ENCODE measurements at regions not wholly inside any gene's neighbourhood (a gene's known extent, or its start where the extent isn't known, plus 50 kb on each side); places are given as distances from the start of the nearest gene placed in this dataset.

DNA sequence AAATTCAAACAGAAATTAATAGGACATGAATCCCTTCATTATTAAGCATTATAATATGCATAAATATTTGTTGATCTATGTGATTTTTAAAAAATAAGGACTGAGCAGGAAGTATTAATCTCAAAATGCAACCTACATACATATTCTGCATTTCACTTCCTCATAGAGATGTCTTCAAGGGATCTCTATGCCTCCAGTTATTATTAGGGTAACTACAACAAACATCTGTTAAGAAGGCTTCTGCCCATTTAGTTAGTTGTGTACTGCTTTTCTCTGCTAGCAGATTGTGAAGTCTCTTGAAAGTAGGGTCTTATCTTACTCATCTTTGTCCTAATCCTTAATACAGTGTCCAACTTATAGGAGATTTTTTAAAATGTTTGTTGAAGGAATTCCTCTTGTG, 414.1 kb downstream of the ACTL7B start:
- DNase-seq (ENCODE audit: low spot score) = no peak
- in situ Hi-C loops (cut with MboI; ENCODE audit: low pct_unique_long_range_greater_than_20kb, low sequenced_read_pairs, unreplicated experiment) = no loop called here
- TF ChIP-seq, protein P1, sequence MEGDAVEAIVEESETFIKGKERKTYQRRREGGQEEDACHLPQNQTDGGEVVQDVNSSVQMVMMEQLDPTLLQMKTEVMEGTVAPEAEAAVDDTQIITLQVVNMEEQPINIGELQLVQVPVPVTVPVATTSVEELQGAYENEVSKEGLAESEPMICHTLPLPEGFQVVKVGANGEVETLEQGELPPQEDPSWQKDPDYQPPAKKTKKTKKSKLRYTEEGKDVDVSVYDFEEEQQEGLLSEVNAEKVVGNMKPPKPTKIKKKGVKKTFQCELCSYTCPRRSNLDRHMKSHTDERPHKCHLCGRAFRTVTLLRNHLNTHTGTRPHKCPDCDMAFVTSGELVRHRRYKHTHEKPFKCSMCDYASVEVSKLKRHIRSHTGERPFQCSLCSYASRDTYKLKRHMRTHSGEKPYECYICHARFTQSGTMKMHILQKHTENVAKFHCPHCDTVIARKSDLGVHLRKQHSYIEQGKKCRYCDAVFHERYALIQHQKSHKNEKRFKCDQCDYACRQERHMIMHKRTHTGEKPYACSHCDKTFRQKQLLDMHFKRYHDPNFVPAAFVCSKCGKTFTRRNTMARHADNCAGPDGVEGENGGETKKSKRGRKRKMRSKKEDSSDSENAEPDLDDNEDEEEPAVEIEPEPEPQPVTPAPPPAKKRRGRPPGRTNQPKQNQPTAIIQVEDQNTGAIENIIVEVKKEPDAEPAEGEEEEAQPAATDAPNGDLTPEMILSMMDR (IDR thresholded peaks at IDR 0.05; ENCODE audit: extremely low read depth, insufficient read depth, missing control alignments) = no peak

GRCh38 chr9:108441251-108441650, 414.5 kb downstream of the ACTL7B start:
- TF ChIP-seq, protein P1 (IDR thresholded peaks at IDR 0.05; ENCODE audit: extremely low read depth, insufficient read depth, missing control alignments) = no peak
- in situ Hi-C loops (cut with MboI; ENCODE audit: low pct_unique_long_range_greater_than_20kb, low sequenced_read_pairs, unreplicated experiment) = no loop called here
- no peak for DNase-seq (ENCODE audit: low spot score)

GRCh38 chr9:108439947-108440346, 415.8 kb downstream of the ACTL7B start:
- in situ Hi-C loops (cut with MboI; ENCODE audit: low pct_unique_long_range_greater_than_20kb, low sequenced_read_pairs, unreplicated experiment) = no loop called here
- no peak for DNase-seq (ENCODE audit: low spot score)
- TF ChIP-seq, protein P1 (IDR thresholded peaks at IDR 0.05; ENCODE audit: extremely low read depth, insufficient read depth, missing control alignments) = no peak

DNA sequence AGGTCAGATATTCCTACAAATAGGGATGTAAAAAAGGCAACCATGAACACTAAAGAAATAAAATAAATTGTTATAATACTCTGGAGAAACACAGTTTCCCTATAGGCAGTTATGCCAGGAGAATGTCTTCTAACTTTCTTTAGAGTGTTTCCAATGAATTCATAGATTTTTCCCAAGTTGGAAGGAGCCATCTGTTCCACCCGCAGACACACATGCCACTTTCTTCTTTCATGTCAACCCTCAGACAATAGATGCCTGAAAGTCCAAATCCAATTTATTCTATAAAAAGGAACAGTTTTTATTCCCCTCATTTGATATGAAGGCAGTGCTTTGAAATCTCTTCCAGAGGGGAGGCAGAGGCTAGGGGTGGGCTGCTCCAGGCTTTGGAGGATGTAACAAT, 418.1 kb downstream of the ACTL7B start:
- in situ Hi-C loops (cut with MboI; ENCODE audit: low pct_unique_long_range_greater_than_20kb, low sequenced_read_pairs, unreplicated experiment) = no loop called here
- TF ChIP-seq, protein P1 (IDR thresholded peaks at IDR 0.05; ENCODE audit: extremely low read depth, insufficient read depth, missing control alignments) = no peak
- no peak for DNase-seq (ENCODE audit: low spot score)

DNA sequence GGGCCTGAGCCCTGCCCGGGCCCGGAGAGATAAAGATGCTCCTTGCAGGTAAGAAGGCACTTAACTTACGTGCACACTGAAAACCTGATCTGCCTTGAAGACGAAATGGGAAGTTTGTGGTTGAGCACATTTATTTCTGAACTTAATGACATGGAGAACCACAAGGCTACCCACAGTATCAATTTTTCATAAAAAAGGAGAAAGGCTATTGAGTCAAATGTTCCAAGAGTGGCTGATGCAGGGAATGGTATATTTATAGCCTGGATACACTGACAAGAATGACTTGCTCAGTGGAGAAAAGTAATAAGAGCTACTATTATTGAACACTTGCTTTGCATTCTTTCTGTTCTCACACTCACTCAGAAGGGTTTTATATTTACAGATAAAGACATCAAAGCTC, 419.3 kb downstream of the ACTL7B start:
- no peak for DNase-seq (ENCODE audit: low spot score)
- in situ Hi-C loops (cut with MboI; ENCODE audit: low pct_unique_long_range_greater_than_20kb, low sequenced_read_pairs, unreplicated experiment) = no loop called here
- TF ChIP-seq, protein P1 (IDR thresholded peaks at IDR 0.05; ENCODE audit: extremely low read depth, insufficient read depth, missing control alignments) = no peak

- no peak for DNase-seq (ENCODE audit: low spot score)
- in situ Hi-C loops (cut with MboI; ENCODE audit: low pct_unique_long_range_greater_than_20kb, low sequenced_read_pairs, unreplicated experiment) = no loop called here
- TF ChIP-seq, protein P1 (IDR thresholded peaks at IDR 0.05; ENCODE audit: extremely low read depth, insufficient read depth, missing control alignments) = no peak
Observed at GRCh38 chr9:108434502-108434901, 421.3 kb downstream of the ACTL7B start.

- TF ChIP-seq, protein P1 (IDR thresholded peaks at IDR 0.05; ENCODE audit: extremely low read depth, insufficient read depth, missing control alignments) = no peak
- in situ Hi-C loops (cut with MboI; ENCODE audit: low pct_unique_long_range_greater_than_20kb, low sequenced_read_pairs, unreplicated experiment) = no loop called here
- no peak for DNase-seq (ENCODE audit: low spot score)
Observed at GRCh38 chr9:108434036-108434435, 421.8 kb downstream of the ACTL7B start.
